BLaER1 (cell line): ENCODE measurements at regions not wholly inside any gene's neighbourhood (a gene's known extent, or its start where the extent isn't known, plus 50 kb on each side); places are given as distances from the start of the nearest gene placed in this dataset.

Experiments used
- H3K27ac ChIP-seq: shearing (Covaris generic); formaldehyde crosslinking; 2 replicates; pipeline ENCODE4 v1.8.1; 2022
- H3K27me3 ChIP-seq: shearing (Covaris generic); formaldehyde crosslinking; 2 replicates; pipeline ENCODE4 v1.8.1; 2022
- H3K36me3 ChIP-seq: shearing (Covaris generic); formaldehyde crosslinking; 2 replicates; pipeline ENCODE4 v1.8.1; 2022
- H3K4me1 ChIP-seq: shearing (Covaris generic); formaldehyde crosslinking; 2 replicates; pipeline ENCODE4 v1.8.1; 2022
- H3K4me2 ChIP-seq: shearing (Covaris generic); formaldehyde crosslinking; 2 replicates; pipeline ENCODE4 v1.8.1; 2022
- H3K4me3 ChIP-seq: shearing (Covaris generic); formaldehyde crosslinking; 2 replicates; pipeline ENCODE4 v1.8.1; 2022
- H3K9ac ChIP-seq: shearing (Covaris generic); formaldehyde crosslinking; 2 replicates; pipeline ENCODE4 v1.8.1; 2022
- H3K9me3 ChIP-seq: shearing (Covaris generic); formaldehyde crosslinking; 2 replicates; pipeline ENCODE4 v1.8.1; 2022
- H4K20me1 ChIP-seq: shearing (Covaris generic); formaldehyde crosslinking; 2 replicates; pipeline ENCODE4 v1.8.1; 2022
- Cebpa-rat ChIP-seq: shearing (Covaris generic); IDR thresholded peaks from 2 replicates; pipeline ENCODE4 v1.8.1; 2022

- Histone ChIP-seq H3K4me1 (peaks cover 6% of the 10 kb centered on the region), H3K27ac (no peak overlapping the region), H3K27me3 (no peaks in the 10 kb centered on the region), H3K4me2 (no peak overlapping the region), H4K20me1 (no peaks in the 10 kb centered on the region), H3K9ac (no peak overlapping the region), H3K4me3 (no peak overlapping the region), H3K36me3 (no peaks in the 10 kb centered on the region), H3K9me3 (peaks cover 9% of the 10 kb centered on the region)
- TF ChIP-seq Cebpa-rat: no peak
Measured at GRCh38 chr6:14966906-14967711, 278.8 kb upstream of the JARID2 start.

- no peaks in the 10 kb centered on the region for H3K27me3 ChIP-seq
- H3K9me3 ChIP-seq: peaks cover 9% of the 10 kb centered on the region
- H4K20me1 ChIP-seq: no peaks in the 10 kb centered on the region
- no peak for TF ChIP-seq Cebpa-rat
- H3K4me1 ChIP-seq: no peaks in the 10 kb centered on the region
- no peak overlapping the region for H3K9ac ChIP-seq
- H3K4me2 ChIP-seq: no peak overlapping the region
- no peaks in the 10 kb centered on the region for H3K36me3 ChIP-seq
- no peak overlapping the region for H3K27ac ChIP-seq
- no peak overlapping the region for H3K4me3 ChIP-seq
Measured at GRCh38 chr6:14968056-14968637, 277.7 kb upstream of the JARID2 start.

GRCh38 chr6:14969126-14969525, 276.7 kb upstream of the JARID2 start:
- Histone ChIP-seq H3K4me2 (no peak overlapping the region), H4K20me1 (no peaks in the 10 kb centered on the region), H3K4me1 (no peaks in the 10 kb centered on the region), H3K9ac (no peak overlapping the region), H3K9me3 (peaks cover 9% of the 10 kb centered on the region), H3K27ac (no peak overlapping the region), H3K4me3 (no peak overlapping the region), H3K36me3 (no peaks in the 10 kb centered on the region), H3K27me3 (no peaks in the 10 kb centered on the region)
- no peak for TF ChIP-seq Cebpa-rat

- no peak overlapping the region for H3K9ac ChIP-seq
- no peaks in the 10 kb centered on the region for H3K36me3 ChIP-seq
- H3K27me3 ChIP-seq: no peaks in the 10 kb centered on the region
- H3K4me1 ChIP-seq: 0 out of 2 replicates have a peak, but pooled peaks cover 5% of the 10 kb centered on the region
- H4K20me1 ChIP-seq: no peaks in the 10 kb centered on the region
- no peak for TF ChIP-seq Cebpa-rat
- no peak overlapping the region for H3K4me2 ChIP-seq
- no peak overlapping the region for H3K4me3 ChIP-seq
- H3K27ac ChIP-seq: no peak overlapping the region
- peaks cover 9% of the 10 kb centered on the region for H3K9me3 ChIP-seq
Measured at GRCh38 chr6:14972379-14973067, 273.3 kb upstream of the JARID2 start.

GRCh38 chr6:14974372-14974771, 271.5 kb upstream of the JARID2 start:
- Histone ChIP-seq H3K36me3 (no peaks in the 10 kb centered on the region), H3K27ac (no peak overlapping the region), H3K4me1 (0 out of 2 replicates have a peak, but pooled peaks cover 5% of the 10 kb centered on the region), H3K9ac (no peak overlapping the region), H3K9me3 (peaks cover 6% of the 10 kb centered on the region), H3K4me2 (no peak overlapping the region), H4K20me1 (no peaks in the 10 kb centered on the region), H3K4me3 (no peak overlapping the region), H3K27me3 (no peaks in the 10 kb centered on the region)
- TF ChIP-seq Cebpa-rat: no peak

- H3K27ac ChIP-seq: no peak overlapping the region
Measured at GRCh38 chr6:14974792-14975470, 270.9 kb upstream of the JARID2 start.

GRCh38 chr6:14975471-14975817, 270.4 kb upstream of the JARID2 start:
- Histone ChIP-seq H3K27me3 (no peaks in the 10 kb centered on the region), H3K9me3 (no peaks in the 10 kb centered on the region), H4K20me1 (no peaks in the 10 kb centered on the region), H3K4me1 (0 out of 2 replicates have a peak, but pooled peaks cover 5% of the 10 kb centered on the region), H3K4me3 (no peak overlapping the region), H3K4me2 (no peak overlapping the region), H3K9ac (no peak overlapping the region), H3K36me3 (no peaks in the 10 kb centered on the region), H3K27ac (no peak overlapping the region)
- TF ChIP-seq Cebpa-rat: no peak

More at GRCh38 chr6:14974792-14975470, 270.9 kb upstream of the JARID2 start:
- H3K4me2 ChIP-seq: no peak overlapping the region
- no peak overlapping the region for H3K9ac ChIP-seq
- H3K4me1 ChIP-seq: 0 out of 2 replicates have a peak, but pooled peaks cover 5% of the 10 kb centered on the region
- no peak overlapping the region for H3K4me3 ChIP-seq
- H4K20me1 ChIP-seq: no peaks in the 10 kb centered on the region
- H3K27me3 ChIP-seq: no peaks in the 10 kb centered on the region
- TF ChIP-seq Cebpa-rat: no peak
- H3K36me3 ChIP-seq: no peaks in the 10 kb centered on the region
- H3K9me3 ChIP-seq: no peaks in the 10 kb centered on the region; the same call in 1 of the 2 replicates

- no peak for TF ChIP-seq Cebpa-rat
- Histone ChIP-seq H3K4me1 (0 out of 2 replicates have a peak, but pooled peaks cover 5% of the 10 kb centered on the region), H3K36me3 (no peaks in the 10 kb centered on the region), H3K27me3 (no peaks in the 10 kb centered on the region), H3K4me2 (no peak overlapping the region), H4K20me1 (no peaks in the 10 kb centered on the region), H3K9ac (no peak overlapping the region), H3K9me3 (no peaks in the 10 kb centered on the region), H3K27ac (no peak overlapping the region), H3K4me3 (no peak overlapping the region)
Measured at GRCh38 chr6:14977747-14978382, 268.0 kb upstream of the JARID2 start.

GRCh38 chr6:14981960-14982359, 263.9 kb upstream of the JARID2 start:
- H3K9ac ChIP-seq: no peak overlapping the region
- no peaks in the 10 kb centered on the region for H3K9me3 ChIP-seq
- H3K36me3 ChIP-seq: no peaks in the 10 kb centered on the region
- no peak overlapping the region for H3K4me3 ChIP-seq
- no peak overlapping the region for H3K4me2 ChIP-seq
- no peaks in the 10 kb centered on the region for H3K27me3 ChIP-seq
- no peak overlapping the region for H3K27ac ChIP-seq
- no peaks in the 10 kb centered on the region for H3K4me1 ChIP-seq
- H4K20me1 ChIP-seq: no peaks in the 10 kb centered on the region
- no peak for TF ChIP-seq Cebpa-rat
